ENCODE measurements at regions not wholly inside any gene's neighbourhood (a gene's known extent, or its start where the extent isn't known, plus 50 kb on each side); places are given as distances from the start of the nearest gene placed in this dataset.

DNA sequence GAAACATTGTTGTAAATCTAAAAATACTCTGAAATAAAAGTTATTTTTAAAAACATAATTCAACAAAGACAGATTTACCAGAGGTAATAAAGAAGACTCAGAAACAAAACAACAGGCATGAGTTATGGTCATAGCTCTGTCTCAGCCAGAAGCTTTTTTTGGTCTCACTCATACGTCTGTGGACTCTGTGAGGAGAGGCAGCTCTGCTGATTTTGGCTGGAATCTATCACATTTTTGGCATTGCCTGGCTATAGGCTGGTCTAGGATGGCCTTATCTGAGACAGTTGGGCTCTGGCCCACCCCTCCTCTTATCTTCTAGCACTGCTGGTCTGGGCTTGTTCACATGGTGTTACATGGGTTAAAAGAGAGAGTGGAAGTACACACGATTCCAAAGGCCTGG lies 514.0 kb upstream of the BTBD3 start:
- H2AFZ ChIP-seq (ENCODE audit: low read length), result no peak overlapping the region
- H3K9me2 ChIP-seq (replicated peaks; ENCODE audit: insufficient read depth, low read length), result no peaks in the 10 kb centered on the region
- DNase-seq, result no peak

DNA sequence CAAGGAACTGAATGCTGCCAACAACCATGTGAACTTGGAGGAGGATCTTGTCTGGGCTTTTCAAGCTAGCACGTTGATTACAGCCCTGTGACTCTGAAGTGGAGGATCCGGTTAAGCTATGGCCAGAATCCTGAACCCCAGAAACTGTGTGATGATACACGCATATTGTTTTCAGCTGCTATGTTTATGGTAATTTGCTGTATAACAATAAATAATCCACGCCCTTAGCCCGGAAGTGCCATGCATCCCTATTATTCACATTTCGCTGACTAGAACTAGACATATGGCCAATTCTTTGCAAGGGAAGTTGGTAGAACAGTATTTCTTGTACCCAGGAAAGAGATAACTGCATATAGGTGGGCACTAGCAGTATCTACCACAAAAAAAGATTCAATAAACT lies 510.8 kb upstream of the BTBD3 start:
- TF ChIP-seq, protein P1, sequence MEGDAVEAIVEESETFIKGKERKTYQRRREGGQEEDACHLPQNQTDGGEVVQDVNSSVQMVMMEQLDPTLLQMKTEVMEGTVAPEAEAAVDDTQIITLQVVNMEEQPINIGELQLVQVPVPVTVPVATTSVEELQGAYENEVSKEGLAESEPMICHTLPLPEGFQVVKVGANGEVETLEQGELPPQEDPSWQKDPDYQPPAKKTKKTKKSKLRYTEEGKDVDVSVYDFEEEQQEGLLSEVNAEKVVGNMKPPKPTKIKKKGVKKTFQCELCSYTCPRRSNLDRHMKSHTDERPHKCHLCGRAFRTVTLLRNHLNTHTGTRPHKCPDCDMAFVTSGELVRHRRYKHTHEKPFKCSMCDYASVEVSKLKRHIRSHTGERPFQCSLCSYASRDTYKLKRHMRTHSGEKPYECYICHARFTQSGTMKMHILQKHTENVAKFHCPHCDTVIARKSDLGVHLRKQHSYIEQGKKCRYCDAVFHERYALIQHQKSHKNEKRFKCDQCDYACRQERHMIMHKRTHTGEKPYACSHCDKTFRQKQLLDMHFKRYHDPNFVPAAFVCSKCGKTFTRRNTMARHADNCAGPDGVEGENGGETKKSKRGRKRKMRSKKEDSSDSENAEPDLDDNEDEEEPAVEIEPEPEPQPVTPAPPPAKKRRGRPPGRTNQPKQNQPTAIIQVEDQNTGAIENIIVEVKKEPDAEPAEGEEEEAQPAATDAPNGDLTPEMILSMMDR (IDR thresholded peaks at IDR 0.05; ENCODE audit: low read length), result no peak
- TF ChIP-seq EZH2phosphoT487 (IDR thresholded peaks at IDR 0.05; ENCODE audit: low read length), result no peak
- no peak for TF ChIP-seq EZH2 (optimal IDR thresholded peaks at IDR 0.05; ENCODE audit: low read depth, low read length)
- no peak overlapping the region for H3K4me2 ChIP-seq (ENCODE audit: low read depth, low read length)
- H3K4me1 ChIP-seq (ENCODE audit: low read length), result no peaks in the 10 kb centered on the region
- no peaks in the 10 kb centered on the region for H3F3A ChIP-seq (ENCODE audit: insufficient read depth, low read length)
- no peaks in the 10 kb centered on the region for H3K9me2 ChIP-seq (replicated peaks; ENCODE audit: insufficient read depth, low read length)
- no peak for DNase-seq
- no peak overlapping the region for H3K9ac ChIP-seq (ENCODE audit: low read length)
- no peaks in the 10 kb centered on the region for H3K36me3 ChIP-seq (replicated peaks; ENCODE audit: insufficient read depth, low read length)
- H3K4me3 ChIP-seq (ENCODE audit: low read length), result no peak overlapping the region
- no peaks in the 10 kb centered on the region for H4K20me1 ChIP-seq (ENCODE audit: insufficient read depth, low read length)
- H3K79me2 ChIP-seq (ENCODE audit: low read length), result no peaks in the 10 kb centered on the region
- H3K9me3 ChIP-seq (replicated peaks; ENCODE audit: insufficient read depth, low read length), result no peaks in the 10 kb centered on the region
- H3K27ac ChIP-seq (ENCODE audit: low read length), result no peak overlapping the region
- H3K27me3 ChIP-seq (replicated peaks; ENCODE audit: insufficient read depth, low read length), result no peaks in the 10 kb centered on the region
- H2AFZ ChIP-seq (ENCODE audit: low read length), result 0 out of 2 replicates have a peak overlapping the region, but pooled peaks have one; percentile 16

More for the DNA sequence above, 514.0 kb upstream of the BTBD3 start:
- Histone ChIP-seq H3K9ac (ENCODE audit: low read length) (no peak overlapping the region), H3K4me3 (ENCODE audit: low read length) (no peak overlapping the region), H4K20me1 (ENCODE audit: insufficient read depth, low read length) (no peaks in the 10 kb centered on the region), H3K27ac (ENCODE audit: low read length) (no peak overlapping the region), H3F3A (ENCODE audit: insufficient read depth, low read length) (no peaks in the 10 kb centered on the region), H3K9me3 (replicated peaks; ENCODE audit: insufficient read depth, low read length) (no peaks in the 10 kb centered on the region), H3K79me2 (ENCODE audit: low read length) (no peaks in the 10 kb centered on the region), H3K4me2 (ENCODE audit: low read depth, low read length) (no peak overlapping the region), H3K4me1 (ENCODE audit: low read length) (no peaks in the 10 kb centered on the region), H3K36me3 (replicated peaks; ENCODE audit: insufficient read depth, low read length) (no peaks in the 10 kb centered on the region), H3K27me3 (replicated peaks; ENCODE audit: insufficient read depth, low read length) (no peaks in the 10 kb centered on the region)
- TF ChIP-seq EZH2phosphoT487 (IDR thresholded peaks at IDR 0.05; ENCODE audit: low read length), result no peak
- TF ChIP-seq, protein P1 (IDR thresholded peaks at IDR 0.05; ENCODE audit: low read length), result no peak
- TF ChIP-seq EZH2 (optimal IDR thresholded peaks at IDR 0.05; ENCODE audit: low read depth, low read length), result no peak

DNA sequence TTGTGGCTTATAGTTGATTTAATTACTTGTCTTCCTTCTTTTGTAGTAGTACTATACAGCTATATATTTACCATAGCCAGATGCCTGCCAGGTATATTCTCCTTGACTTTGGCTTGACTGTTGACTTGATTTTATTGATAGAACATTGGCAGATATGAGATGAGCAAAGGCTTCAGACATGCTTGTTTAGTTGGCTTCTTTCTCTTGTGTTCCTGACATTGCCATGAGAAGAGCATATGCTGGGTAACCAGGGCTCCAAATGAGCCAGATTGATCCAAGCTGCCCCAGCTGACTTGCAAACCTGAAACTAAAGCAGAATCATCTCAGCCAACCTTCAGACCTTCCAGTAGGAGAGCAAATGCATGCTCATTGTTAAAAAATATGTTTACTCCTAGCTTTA lies 508.1 kb upstream of the BTBD3 start:
- Histone ChIP-seq H3K79me2 (ENCODE audit: low read length) (no peaks in the 10 kb centered on the region), H4K20me1 (ENCODE audit: insufficient read depth, low read length) (no peaks in the 10 kb centered on the region), H3K36me3 (replicated peaks; ENCODE audit: insufficient read depth, low read length) (no peaks in the 10 kb centered on the region), H3K27ac (ENCODE audit: low read length) (no peak overlapping the region), H3K4me1 (ENCODE audit: low read length) (no peaks in the 10 kb centered on the region), H3K27me3 (replicated peaks; ENCODE audit: insufficient read depth, low read length) (no peaks in the 10 kb centered on the region), H3K4me3 (ENCODE audit: low read length) (no peak overlapping the region), H3K9me2 (replicated peaks; ENCODE audit: insufficient read depth, low read length) (no peaks in the 10 kb centered on the region), H3K9ac (ENCODE audit: low read length) (no peak overlapping the region), H2AFZ (ENCODE audit: low read length) (no peak overlapping the region), H3F3A (ENCODE audit: insufficient read depth, low read length) (no peaks in the 10 kb centered on the region), H3K9me3 (replicated peaks; ENCODE audit: insufficient read depth, low read length) (no peaks in the 10 kb centered on the region), H3K4me2 (ENCODE audit: low read depth, low read length) (no peak overlapping the region)
- no peak for DNase-seq
- TF ChIP-seq, protein P1 (IDR thresholded peaks at IDR 0.05; ENCODE audit: low read length), result no peak
- TF ChIP-seq EZH2phosphoT487 (IDR thresholded peaks at IDR 0.05; ENCODE audit: low read length), result no peak
- no peak for TF ChIP-seq EZH2 (optimal IDR thresholded peaks at IDR 0.05; ENCODE audit: low read depth, low read length)
